HG03520 (cell line): ENCODE measurements at regions not wholly inside any gene's neighbourhood (a gene's known extent, or its start where the extent isn't known, plus 50 kb on each side); places are given as distances from the start of the nearest gene placed in this dataset.
"Not testable (repeated sequence)": the region's sequence is repeated elsewhere in the genome, so short reads cannot be mapped to it uniquely, and the experiment has no call there.

Experiments
- ATAC-seq: cut with Tn5 transposase; IDR thresholded peaks from one replicate; pipeline ENCODE4 v1.9.1; 2021; ENCODE audit warnings: mild to moderate bottlenecking, moderate library complexity; ENCODE audit not compliant: unreplicated experiment

DNA sequence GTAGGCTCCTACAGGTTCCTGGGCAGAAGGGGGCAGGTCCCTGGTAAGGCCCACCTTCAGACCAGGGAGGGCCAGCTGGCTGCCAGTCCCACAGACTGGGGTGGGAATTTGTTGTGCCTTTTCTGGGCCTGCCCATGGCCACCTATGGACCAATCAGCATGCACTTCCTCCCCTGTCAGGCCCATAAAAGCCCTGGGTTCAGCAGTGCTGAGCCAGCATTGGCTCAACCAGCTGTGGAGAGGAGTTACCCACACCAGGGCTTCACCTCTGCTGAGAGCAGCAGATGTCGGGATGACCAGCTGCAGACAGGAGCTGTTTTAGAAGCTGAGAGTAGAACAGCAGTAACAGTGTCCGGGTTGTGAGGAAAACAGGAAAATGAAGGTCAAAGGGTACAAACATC, 373.4 kb upstream of the ACO1 start:
- no peak for ATAC-seq

GRCh38 chr9:32015795-32016194, 368.6 kb upstream of the ACO1 start:
- ATAC-seq = no peak

GRCh38 chr9:32045513-32045912, 338.9 kb upstream of the ACO1 start:
- ATAC-seq = no peak

DNA sequence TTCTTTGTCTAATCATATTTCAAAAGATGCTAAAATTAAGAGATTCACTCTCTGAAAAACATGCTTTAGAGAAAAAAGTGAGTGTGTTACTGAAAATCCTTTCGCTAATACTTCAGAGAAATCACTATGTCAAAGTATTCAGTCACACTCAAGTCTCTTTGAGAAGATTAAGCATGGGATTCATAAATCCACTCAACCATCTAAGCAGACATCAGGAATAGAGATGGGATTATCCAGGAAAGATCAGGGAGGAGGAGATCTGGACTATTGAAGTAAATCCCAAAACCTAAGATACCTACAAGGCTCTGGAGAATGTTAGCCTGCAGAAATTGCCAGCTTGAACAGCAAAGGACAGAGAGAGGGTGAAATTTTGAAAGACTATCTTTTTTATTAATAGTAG, 317.2 kb upstream of the ACO1 start:
- ATAC-seq = no peak

GRCh38 chr9:32069169-32069813, 315.2 kb upstream of the ACO1 start:
- no peak for ATAC-seq

GRCh38 chr9:32069969-32070368, 314.5 kb upstream of the ACO1 start:
- ATAC-seq = no peak

DNA sequence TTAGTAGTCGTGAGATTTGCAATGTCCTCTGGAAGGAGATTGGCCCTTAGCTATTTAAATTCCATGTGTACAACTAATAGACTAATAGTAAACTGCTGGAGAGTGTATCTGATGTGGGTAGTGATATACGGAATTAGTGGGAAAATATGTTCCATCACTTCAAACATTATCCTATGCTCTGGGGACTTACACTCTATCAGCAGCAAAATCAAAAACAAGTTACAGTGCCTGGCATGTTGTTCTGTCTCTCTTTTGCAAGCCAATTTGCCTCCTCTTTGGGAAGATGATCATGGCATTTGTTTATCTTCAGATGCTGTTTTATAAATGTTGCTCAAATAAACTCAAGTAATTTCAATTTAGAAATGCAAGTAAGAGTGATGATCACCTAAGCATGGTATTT, 311.9 kb upstream of the ACO1 start:
- ATAC-seq = no peak

DNA sequence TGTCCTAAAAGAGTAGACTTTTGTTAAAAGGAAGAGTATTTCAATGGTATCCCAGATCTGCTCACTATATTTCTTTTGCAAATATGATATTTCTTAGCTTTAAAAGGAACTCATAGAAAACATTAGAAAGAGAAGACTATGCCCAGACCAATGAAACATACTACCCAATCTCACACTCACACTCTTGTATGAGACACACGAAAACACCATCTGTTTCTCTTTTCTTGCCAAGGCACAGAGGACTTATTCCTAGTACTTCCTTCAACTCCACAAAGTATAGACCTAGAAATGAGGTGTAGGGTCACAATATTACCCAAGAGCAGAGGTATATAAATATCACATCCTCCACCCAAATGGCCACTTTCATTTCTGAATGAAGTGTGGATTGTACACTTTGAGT, 292.4 kb upstream of the ACO1 start:
- ATAC-seq = no peak

DNA sequence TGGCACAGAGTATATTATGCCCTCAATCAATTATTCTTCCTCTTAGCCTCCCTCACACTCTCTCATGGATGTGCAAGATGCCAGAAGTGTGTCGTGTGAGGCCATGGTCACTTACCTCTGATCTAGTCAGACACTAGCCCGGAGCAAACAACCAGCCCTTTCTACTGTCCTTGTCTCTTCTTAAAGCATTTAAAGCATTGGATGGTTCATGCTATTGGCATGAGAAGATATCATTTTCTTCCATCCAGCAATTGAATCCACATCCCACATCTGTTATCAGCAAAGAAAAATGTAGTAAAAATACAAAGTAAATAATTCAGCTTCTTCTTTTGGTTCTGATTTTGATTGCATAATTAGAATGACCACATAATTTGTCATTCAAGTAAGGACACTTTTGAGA, 267.2 kb upstream of the ACO1 start:
- ATAC-seq = no peak

- ATAC-seq = no peak
These were observed 255.9 kb upstream of the ACO1 start for GRCh38 chr9:32128546-32128945.

DNA sequence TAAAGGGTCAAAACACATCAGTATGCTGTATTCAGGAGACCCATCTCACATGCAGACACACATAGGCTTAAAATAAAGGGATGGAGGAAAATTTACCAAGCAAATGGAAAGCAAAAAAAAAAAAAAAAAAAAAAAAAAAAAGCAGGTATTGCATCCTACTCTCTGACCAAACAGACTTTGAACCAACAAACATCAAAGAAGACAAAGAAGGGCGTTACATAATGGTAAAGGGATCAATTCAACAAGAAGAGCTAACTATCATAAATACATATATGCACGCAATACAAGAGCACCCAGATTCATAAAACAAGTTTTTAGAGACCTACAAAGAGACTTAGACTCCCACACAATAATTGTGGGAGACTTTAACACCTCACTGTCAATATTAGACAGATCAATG, 253.7 kb upstream of the ACO1 start:
- not testable (repeated sequence) for ATAC-seq

DNA sequence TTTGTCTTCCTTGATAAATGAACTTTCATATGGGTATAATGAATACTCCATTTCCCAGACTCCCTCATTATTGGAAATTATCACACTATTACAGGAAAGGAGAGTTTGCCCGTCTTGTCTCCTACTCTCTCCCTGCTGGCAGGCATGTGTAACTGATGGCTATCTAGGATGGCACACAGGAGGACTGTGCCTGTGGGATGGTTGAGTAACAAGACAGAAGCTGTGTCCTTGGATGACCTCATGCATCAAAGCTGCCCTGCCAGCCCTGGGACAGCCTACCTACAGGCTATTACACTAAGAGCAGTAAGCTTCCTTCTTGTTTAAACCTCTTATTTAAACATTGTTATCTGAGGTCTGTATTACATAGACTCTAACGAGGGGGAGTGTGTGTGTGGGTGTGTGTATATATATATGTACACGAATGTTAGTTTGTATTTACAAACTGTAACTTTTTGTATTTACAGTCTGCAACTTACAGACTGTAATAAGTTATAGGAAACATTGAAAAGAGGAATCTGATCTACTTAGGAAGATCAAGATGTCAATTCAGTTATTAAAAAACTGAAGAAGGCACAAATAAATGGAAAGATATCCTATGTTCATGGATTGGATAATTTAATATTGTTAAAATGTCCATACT, 247.6 kb upstream of the ACO1 start:
- no peak for ATAC-seq

GRCh38 chr9:32142074-32142473, 242.4 kb upstream of the ACO1 start:
- ATAC-seq = no peak

- not testable (repeated sequence) for ATAC-seq
These were observed 235.9 kb upstream of the ACO1 start for GRCh38 chr9:32148553-32148952.

GRCh38 chr9:32161209-32161608, 223.2 kb upstream of the ACO1 start:
- peak; percentile 21 for ATAC-seq

GRCh38 chr9:32161720-32162119, 222.7 kb upstream of the ACO1 start:
- ATAC-seq = peak; percentile 84

DNA sequence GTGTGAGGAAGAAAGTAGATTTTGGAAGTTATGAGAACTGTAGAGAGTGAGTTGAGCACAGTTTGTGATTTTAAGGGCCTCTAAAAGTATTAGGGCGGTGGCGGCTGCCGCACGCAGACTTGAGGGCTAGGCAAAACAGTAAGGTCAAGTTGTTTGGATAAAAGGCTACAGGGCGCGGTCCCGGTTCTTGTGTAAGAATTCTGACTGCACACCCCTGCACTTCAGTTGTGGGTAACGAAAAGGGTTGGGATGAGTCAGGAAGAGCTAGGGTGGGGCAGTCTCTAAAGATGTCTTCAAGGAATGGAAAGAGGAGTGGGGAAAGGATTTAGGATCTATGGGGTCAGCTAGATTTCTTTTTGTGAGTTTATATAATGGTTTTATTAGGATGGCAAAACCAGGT, 218.1 kb upstream of the ACO1 start:
- not testable (repeated sequence) for ATAC-seq

- ATAC-seq = no peak
These were observed 213.1 kb upstream of the ACO1 start for GRCh38 chr9:32171339-32171738.

DNA sequence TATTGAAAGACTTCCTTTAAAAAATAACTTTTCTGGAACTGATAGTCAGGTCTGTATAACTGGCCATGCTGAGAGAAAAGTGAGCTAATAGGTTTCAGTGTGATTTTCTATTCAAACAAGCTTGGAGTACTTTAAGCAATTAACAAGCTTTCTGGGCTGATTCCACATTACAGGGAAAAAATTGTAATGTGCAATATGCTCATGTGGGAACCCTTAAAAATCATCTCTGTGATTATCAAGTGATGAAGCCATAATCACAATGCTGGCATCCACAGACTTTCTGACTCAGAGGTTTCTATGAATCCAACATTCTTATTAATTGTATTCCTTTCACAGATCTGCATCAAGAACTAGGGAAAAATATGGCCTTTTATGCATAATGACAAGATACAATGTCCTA, 212.2 kb upstream of the ACO1 start:
- no peak for ATAC-seq

DNA sequence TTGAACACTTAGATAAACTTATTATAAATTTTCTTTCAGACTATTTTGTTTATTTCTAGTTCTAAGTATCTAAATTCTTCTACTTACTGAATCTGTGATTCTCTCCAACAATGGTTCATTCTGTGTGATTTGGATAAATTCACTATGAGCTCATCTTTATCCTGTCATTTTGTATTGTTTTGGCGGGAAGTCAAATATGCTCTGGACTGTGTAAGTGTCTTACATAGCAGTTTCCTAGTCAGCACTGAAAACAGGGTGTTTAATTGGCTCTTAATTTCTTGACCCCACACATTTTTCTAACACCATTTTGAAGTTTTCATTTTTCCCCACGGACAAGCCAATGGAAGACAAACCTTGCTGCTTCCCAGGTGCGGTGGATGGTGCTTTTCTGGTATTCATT, 207.0 kb upstream of the ACO1 start:
- no peak for ATAC-seq

DNA sequence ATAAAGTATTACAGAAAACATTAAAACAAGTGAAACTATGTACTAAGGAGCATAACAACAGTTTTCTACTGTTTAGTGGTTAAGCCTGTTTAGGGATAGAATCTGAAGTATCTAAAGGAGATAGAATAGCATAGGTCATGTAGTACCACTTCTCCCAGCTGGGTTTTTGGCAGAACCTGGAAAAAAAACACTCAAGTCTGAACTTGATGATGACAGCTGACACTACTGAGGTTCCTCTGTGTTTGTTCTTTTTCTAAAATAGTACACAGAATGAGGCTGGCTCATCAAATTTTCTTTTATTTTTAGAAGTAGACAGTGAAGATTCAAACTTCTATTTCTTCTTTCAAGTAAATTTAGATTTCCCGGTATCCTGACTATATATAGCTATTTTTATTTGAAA, 203.8 kb upstream of the ACO1 start:
- no peak for ATAC-seq

GRCh38 chr9:32200241-32200640, 184.2 kb upstream of the ACO1 start:
- ATAC-seq = no peak

DNA sequence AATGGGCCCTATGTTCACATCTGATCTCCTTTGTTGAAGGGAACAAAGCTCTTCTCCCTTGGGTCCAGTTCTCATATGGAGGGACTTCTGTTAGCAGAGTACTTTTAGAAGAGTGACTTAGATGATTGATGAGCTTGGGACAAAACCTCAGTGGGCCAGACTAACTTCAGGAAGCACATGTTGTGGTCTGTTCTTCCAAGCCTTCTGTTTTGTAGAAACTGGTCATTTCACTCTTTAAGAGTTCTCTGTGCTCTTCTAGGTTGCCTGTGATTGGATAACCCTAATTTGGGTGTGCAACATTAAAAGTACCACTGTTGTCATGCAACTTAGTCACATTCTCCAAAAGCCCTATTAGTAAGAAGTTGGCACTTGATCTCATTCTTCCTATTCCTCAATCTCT, 183.5 kb upstream of the ACO1 start:
- ATAC-seq = no peak
